Bone marrow (tissue), 2 donors: ENCODE measurements at regions not wholly inside any gene's neighbourhood (a gene's known extent, or its start where the extent isn't known, plus 50 kb on each side); places are given as distances from the start of the nearest gene placed in this dataset.

ENCODE experiments used
- DNase-seq, 2 donors: peaks; one replicate each; lab custom pipeline; 2025; lab: John Stamatoyannopoulos, UW

GRCh38 chr1:168386949-168387586, 106.4 kb downstream of the TBX19 start:
- no peak for DNase-seq

- DNase-seq = no peak
Observed at GRCh38 chr1:168386492-168386891, 105.8 kb downstream of the TBX19 start.

DNA sequence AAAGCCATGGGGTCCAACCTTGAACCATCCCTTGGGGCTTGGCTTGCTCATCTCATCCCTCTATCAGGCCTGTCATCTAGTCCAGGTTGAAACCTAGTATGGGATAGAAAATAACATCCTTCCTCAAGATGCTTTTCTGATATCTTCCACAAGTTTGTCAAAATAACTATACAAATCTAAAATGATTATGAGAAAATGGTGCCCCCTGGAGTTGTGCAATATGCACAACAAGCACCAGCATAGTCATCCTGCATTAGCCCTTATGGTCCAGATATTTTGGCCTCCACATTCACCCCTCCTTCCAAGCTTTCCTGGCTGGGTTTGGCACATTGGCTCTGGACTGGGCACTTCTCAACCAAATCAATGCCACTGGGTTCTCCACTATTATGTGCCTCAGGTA, 101.2 kb downstream of the TBX19 start:
- DNase-seq = no peak

GRCh38 chr1:168380945-168381344, 100.3 kb downstream of the TBX19 start:
- no peak for DNase-seq

DNA sequence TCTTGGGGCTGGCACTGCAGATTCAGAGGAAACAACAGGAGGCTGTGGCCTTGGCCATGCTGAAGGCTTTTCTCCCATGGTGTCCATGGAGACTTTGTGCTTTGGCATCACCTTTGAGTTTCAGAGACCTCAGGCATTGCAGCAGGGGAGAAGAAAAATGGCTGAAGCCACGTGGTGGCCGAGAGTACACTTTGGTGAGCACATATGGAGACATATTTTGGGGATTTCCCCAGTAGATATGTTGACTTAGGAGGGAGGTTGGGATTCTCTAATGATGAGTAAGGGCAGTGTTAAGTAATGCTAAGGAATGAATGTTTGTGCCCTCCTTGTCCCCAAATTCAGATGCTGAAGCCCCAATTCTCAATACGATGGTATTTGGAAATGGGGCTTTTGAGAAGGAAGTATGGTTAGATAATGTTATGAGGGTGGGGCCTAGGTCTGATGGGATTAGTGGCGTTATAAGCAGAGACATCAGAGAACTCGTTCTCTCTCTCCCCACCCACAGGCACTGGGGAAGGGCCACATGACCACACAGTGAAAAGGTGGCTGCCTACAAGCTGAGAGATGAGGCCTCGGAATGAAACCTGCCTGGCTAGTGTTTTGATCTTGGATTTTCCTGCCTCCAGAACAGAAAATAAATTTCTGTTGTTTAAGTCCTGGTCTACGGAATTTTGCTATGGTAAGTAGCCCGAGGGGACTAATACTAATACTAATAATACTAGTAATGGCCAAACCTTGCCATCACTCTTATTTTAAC, 98.6 kb downstream of the TBX19 start:
- DNase-seq = no peak

- no peak for DNase-seq
Observed at GRCh38 chr1:168375566-168376300, 95.1 kb downstream of the TBX19 start.

DNA sequence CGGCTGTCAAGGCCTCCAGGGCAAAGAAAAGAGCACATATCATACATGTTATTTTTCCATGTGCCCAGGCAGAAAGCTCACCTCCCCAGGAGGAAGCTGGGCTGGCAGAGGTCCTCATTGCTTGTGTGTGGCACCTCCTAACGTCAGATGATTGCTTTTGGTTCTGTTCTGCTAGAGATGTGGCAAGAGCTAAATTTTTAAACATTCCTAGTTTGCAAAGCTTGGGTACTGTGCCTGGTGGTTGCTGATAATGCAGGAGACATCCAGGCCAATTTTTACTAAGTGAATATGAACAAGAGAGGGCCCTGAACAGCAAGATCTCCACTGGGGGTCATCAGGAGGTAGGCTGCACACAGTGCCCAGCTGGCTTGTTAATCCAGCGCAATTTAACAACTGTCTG, 93.9 kb downstream of the TBX19 start:
- no peak for DNase-seq

- no peak for DNase-seq
Observed at GRCh38 chr1:168373869-168374268, 93.2 kb downstream of the TBX19 start.

- no peak for DNase-seq
Observed at GRCh38 chr1:168372861-168373371, 92.2 kb downstream of the TBX19 start.

GRCh38 chr1:168372307-168372706, 91.6 kb downstream of the TBX19 start:
- DNase-seq = no peak

DNA sequence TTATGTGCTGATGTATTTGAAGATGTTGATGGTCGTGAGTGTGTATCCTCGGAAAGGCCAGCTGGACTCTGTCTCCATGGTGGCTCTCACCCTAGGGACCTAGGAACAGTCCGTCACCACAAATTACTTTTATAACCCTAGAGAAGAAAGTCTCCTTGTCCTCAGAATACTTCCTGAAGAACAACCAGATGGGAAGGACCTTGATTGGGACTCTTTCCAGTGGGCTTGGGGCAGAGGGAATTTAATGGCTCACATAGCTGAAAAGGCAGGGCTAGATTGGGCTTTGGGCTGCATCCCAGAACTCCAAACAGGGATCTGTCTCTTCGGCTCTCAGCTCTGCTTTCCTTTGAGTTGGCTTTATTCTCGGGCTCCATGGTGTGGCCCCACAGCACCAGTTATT, 90.8 kb downstream of the TBX19 start:
- DNase-seq = no peak

GRCh38 chr1:168370586-168370985, 89.9 kb downstream of the TBX19 start:
- DNase-seq = no peak

- DNase-seq = no peak
Observed at GRCh38 chr1:168369655-168370054, 89.0 kb downstream of the TBX19 start.

GRCh38 chr1:168368131-168368530, 87.5 kb downstream of the TBX19 start:
- DNase-seq = no peak

GRCh38 chr1:168365719-168366479, 85.2 kb downstream of the TBX19 start:
- no peak for DNase-seq
